ENCODE measurements at regions not wholly inside any gene's neighbourhood (a gene's known extent, or its start where the extent isn't known, plus 50 kb on each side); places are given as distances from the start of the nearest gene placed in this dataset.

DNA sequence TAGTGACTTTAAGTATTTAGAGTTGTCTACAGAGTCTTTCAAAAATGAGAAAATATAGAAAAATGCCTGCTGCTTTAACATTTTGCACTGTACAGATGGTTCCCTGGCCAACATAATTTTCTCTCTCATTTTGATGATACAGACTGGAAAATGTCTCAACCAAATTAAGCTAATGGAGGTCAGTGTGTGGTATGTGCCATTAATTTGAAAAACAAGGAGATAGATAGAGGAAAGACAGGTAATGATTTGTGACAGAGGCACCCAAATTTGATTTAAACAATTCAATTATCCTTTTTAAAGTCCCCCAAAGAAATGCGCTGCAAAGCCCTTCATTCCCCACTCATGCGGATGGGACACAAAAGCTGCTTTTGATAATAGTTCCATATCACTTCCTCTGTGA lies 140.0 kb downstream of the ASCL1 start:
- no peak overlapping the region for H3K4me3 Mint-ChIP-seq
- H3K9ac ChIP-seq (ENCODE audit: low read length), result no peak overlapping the region
- H3K27ac Mint-ChIP-seq, result no peak overlapping the region
- no peaks in the 10 kb centered on the region for H3K79me2 ChIP-seq (ENCODE audit: control insufficient read depth, insufficient read depth, low read length)
- ChIA-PET POLR2A (no interaction called here), CTCF (no interaction called here)
- no peaks in the 10 kb centered on the region for H3K9me3 Mint-ChIP-seq (ENCODE audit: insufficient read depth)
- TF ChIP-seq EZH2 (IDR thresholded peaks at IDR 0.05; ENCODE audit: borderline replicate concordance, insufficient read depth, low read depth, low read length, poor library complexity, severe bottlenecking), result no peak
- TF ChIP-seq, protein P1, sequence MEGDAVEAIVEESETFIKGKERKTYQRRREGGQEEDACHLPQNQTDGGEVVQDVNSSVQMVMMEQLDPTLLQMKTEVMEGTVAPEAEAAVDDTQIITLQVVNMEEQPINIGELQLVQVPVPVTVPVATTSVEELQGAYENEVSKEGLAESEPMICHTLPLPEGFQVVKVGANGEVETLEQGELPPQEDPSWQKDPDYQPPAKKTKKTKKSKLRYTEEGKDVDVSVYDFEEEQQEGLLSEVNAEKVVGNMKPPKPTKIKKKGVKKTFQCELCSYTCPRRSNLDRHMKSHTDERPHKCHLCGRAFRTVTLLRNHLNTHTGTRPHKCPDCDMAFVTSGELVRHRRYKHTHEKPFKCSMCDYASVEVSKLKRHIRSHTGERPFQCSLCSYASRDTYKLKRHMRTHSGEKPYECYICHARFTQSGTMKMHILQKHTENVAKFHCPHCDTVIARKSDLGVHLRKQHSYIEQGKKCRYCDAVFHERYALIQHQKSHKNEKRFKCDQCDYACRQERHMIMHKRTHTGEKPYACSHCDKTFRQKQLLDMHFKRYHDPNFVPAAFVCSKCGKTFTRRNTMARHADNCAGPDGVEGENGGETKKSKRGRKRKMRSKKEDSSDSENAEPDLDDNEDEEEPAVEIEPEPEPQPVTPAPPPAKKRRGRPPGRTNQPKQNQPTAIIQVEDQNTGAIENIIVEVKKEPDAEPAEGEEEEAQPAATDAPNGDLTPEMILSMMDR (IDR thresholded peaks at IDR 0.05), result no peak
- no peak for ATAC-seq (ENCODE audit: low read depth)
- H3K4me1 Mint-ChIP-seq, result no peaks in the 10 kb centered on the region
- DNase-seq, result no peak
- H3K36me3 ChIP-seq (replicated peaks in 1 of 2; ENCODE audit: control extremely low read depth in 1 of 2, control insufficient read depth in 1 of 2, extremely low read depth in 1 of 2, insufficient read depth in 2 of 2, low read length in 1 of 2), result no peaks in the 10 kb centered on the region
- no CpG with 5 or more reads among the region's 2 CpGs for WGBS (ENCODE audit: insufficient coverage)
- H3K9me3 ChIP-seq (ENCODE audit: control extremely low read depth in 1 of 3, control insufficient read depth in 2 of 3, insufficient read depth in 1 of 3, low read length in 2 of 3), result peaks cover 0 to 5% (median 0%) of the 10 kb centered on the region in 3 donors
- H3K27ac ChIP-seq (ENCODE audit: low read length in 2 of 2), result no peak overlapping the region
- H2AFZ ChIP-seq (ENCODE audit: insufficient read depth, low read depth, low read length, poor library complexity, severe bottlenecking), result no peak overlapping the region
- no peaks in the 10 kb centered on the region for H4K20me1 ChIP-seq (ENCODE audit: control insufficient read depth, insufficient read depth, low read length, poor library complexity, severe bottlenecking)
- no peak overlapping the region for H3K4me2 ChIP-seq (replicated peaks; ENCODE audit: low read depth, low read length, poor library complexity, severe bottlenecking)
- H3K4me1 ChIP-seq (ENCODE audit: control insufficient read depth in 2 of 2, insufficient read depth in 2 of 2, low read length in 2 of 2), result no peaks in the 10 kb centered on the region
- no peaks in the 10 kb centered on the region for H3K27me3 ChIP-seq (replicated peaks in 1 of 4; ENCODE audit: control extremely low read depth in 1 of 4, control insufficient read depth in 3 of 4, insufficient read depth in 4 of 4, low read length in 3 of 4)
- intact Hi-C loops (cut with micrococcal nuclease), result no loop called here
- peaks cover 11% of the 10 kb centered on the region for H3K27me3 Mint-ChIP-seq
- H3K4me3 ChIP-seq (ENCODE audit: control extremely low read depth in 1 of 5, extremely low read depth in 1 of 5, insufficient read depth in 1 of 5, low read depth in 2 of 5, low read length in 4 of 5), result no peak overlapping the region

DNA sequence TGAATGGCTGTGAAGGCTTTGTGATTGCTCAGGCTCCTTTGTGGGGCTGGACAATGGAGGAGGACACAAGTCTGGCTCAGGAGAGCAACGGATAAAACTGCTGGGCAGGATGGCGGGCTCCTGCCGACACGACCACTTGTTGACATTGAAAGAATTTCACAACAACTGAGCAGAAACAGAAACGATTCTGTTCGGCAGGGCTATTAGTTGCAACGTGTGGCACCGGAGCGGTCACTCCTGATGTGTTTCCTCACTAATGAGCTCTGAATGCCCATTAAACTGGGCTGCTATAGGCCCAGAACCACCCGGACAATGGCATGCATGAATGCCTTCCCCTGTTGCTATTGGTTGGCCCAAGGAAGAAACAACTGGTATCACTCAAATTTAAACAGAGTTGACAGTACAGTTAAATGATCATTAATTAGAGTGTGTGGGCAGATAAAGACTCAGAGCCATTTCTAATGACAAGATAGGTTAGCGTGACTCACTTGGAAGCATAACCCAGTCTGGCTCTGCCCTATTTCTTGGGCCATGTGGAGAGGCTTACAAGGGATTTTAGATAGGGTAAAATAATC lies 142.9 kb downstream of the ASCL1 start:
- peaks cover 5% of the 10 kb centered on the region for H3K27me3 Mint-ChIP-seq
- peaks cover 0 to 5% (median 0%) of the 10 kb centered on the region in 3 donors for H3K9me3 ChIP-seq (ENCODE audit: control extremely low read depth in 1 of 3, control insufficient read depth in 2 of 3, insufficient read depth in 1 of 3, low read length in 2 of 3)
- WGBS (ENCODE audit: insufficient coverage), result 94% methylated on average over 11 of the region's 11 CpGs
- H3K4me2 ChIP-seq (replicated peaks; ENCODE audit: low read depth, low read length, poor library complexity, severe bottlenecking), result no peak overlapping the region
- H3K27ac Mint-ChIP-seq, result no peak overlapping the region
- CTCF ChIA-PET, result no interaction called here
- no peak overlapping the region for H3K4me3 ChIP-seq (ENCODE audit: control extremely low read depth in 1 of 5, extremely low read depth in 1 of 5, insufficient read depth in 1 of 5, low read depth in 2 of 5, low read length in 4 of 5)
- POLR2A ChIA-PET, result no interaction called here
- no peaks in the 10 kb centered on the region for H3K4me1 Mint-ChIP-seq
- TF ChIP-seq, protein P1 (IDR thresholded peaks at IDR 0.05), result no peak
- TF ChIP-seq EZH2 (IDR thresholded peaks at IDR 0.05; ENCODE audit: borderline replicate concordance, insufficient read depth, low read depth, low read length, poor library complexity, severe bottlenecking), result no peak
- no peak overlapping the region for H3K27ac ChIP-seq (ENCODE audit: low read length in 2 of 2)
- no peaks in the 10 kb centered on the region for H4K20me1 ChIP-seq (ENCODE audit: control insufficient read depth, insufficient read depth, low read length, poor library complexity, severe bottlenecking)
- ATAC-seq (ENCODE audit: low read depth), result no peak
- no peaks in the 10 kb centered on the region for H3K36me3 ChIP-seq (replicated peaks in 1 of 2; ENCODE audit: control extremely low read depth in 1 of 2, control insufficient read depth in 1 of 2, extremely low read depth in 1 of 2, insufficient read depth in 2 of 2, low read length in 1 of 2)
- no peaks in the 10 kb centered on the region for H3K9me3 Mint-ChIP-seq (ENCODE audit: insufficient read depth)
- H2AFZ ChIP-seq (ENCODE audit: insufficient read depth, low read depth, low read length, poor library complexity, severe bottlenecking), result no peak overlapping the region
- H3K9ac ChIP-seq (ENCODE audit: low read length), result no peak overlapping the region
- no peaks in the 10 kb centered on the region for H3K27me3 ChIP-seq (replicated peaks in 1 of 4; ENCODE audit: control extremely low read depth in 1 of 4, control insufficient read depth in 3 of 4, insufficient read depth in 4 of 4, low read length in 3 of 4)
- no peaks in the 10 kb centered on the region for H3K79me2 ChIP-seq (ENCODE audit: control insufficient read depth, insufficient read depth, low read length)
- no peaks in the 10 kb centered on the region for H3K4me1 ChIP-seq (ENCODE audit: control insufficient read depth in 2 of 2, insufficient read depth in 2 of 2, low read length in 2 of 2)
- DNase-seq, result no peak
- intact Hi-C loops (cut with micrococcal nuclease), result no loop called here
- no peak overlapping the region for H3K4me3 Mint-ChIP-seq
